Heart left ventricle (tissue), 16 donors: ENCODE measurements at regions not wholly inside any gene's neighbourhood (a gene's known extent, or its start where the extent isn't known, plus 50 kb on each side); places are given as distances from the start of the nearest gene placed in this dataset.

Experiments
- ATAC-seq, 4 donors: fragments of 200-7000 bp; cut with Tn5 transposase; one replicate each; pipeline ENCODE4 v1.9.1; 2020 to 2022; ENCODE audit warnings: moderate library complexity in 4 of 4, mild to moderate bottlenecking in 3 of 4, moderate number of reproducible peaks in 1 of 4
- DNase-seq, 5 donors: peaks; one replicate each; pipeline ENCODE4 v3.0.0-alpha.2; 2020
- H3K27ac ChIP-seq, 12 donors: fragments of 200-600 bp; sonication (generic) in 4 of 12; one replicate each; pipeline versions ENCODE4 v1.5.0 to v1.8.0; 2016 to 2022; ENCODE audit warnings: mild to moderate bottlenecking in 2 of 12
- H3K27me3 ChIP-seq, 9 donors: fragments of 200-600 bp; sonication (generic) in 2 of 9; one replicate each; pipeline versions ENCODE4 v1.5.1 to v1.8.0; 2016 to 2022; ENCODE audit warnings: mild to moderate bottlenecking in 3 of 9
- H3K36me3 ChIP-seq, 9 donors: fragments of 200-600 bp; sonication (generic) in 2 of 9; one replicate each; pipeline versions ENCODE4 v1.5.0 to v1.8.0; 2018 to 2022; ENCODE audit warnings: mild to moderate bottlenecking in 2 of 9
- H3K4me1 ChIP-seq, 12 donors: fragments of 200-600 bp; sonication (generic) in 4 of 12; one replicate each; pipeline versions ENCODE4 v1.5.0 to v1.8.0; 2016 to 2022; ENCODE audit warnings: mild to moderate bottlenecking in 3 of 12
- H3K4me3 ChIP-seq, 12 donors: fragments of 200-600 bp; sonication (generic) in 4 of 12; one replicate each; pipeline versions ENCODE4 v1.5.0 to v1.8.0; 2017 to 2022; ENCODE audit warnings: mild to moderate bottlenecking in 9 of 12, moderate library complexity in 4 of 12
- H3K9me3 ChIP-seq, 12 donors: fragments of 200-600 bp; sonication (generic) in 4 of 12; one replicate each; pipeline versions ENCODE4 v1.5.0 to v1.8.0; 2016 to 2022; ENCODE audit warnings: mild to moderate bottlenecking in 1 of 12
- POLR2A ChIP-seq, 2 donors: fragments of 450-650 bp; IDR thresholded peaks; one replicate each; pipeline ENCODE4 v1.6.1; 2017; ENCODE audit warnings: antibody characterized with exemption in 2 of 2, mild to moderate bottlenecking in 2 of 2, moderate library complexity in 2 of 2
- WGBS, 4 donors: extraction: QIAGEN DNeasy Blood & Tissue Kit in 2 of 4; methylation state at CpG; one replicate each; pipeline versions ENCODE4 v1.1.5 to v1.1.7; 2013 to 2018; 5-methylcytosine and 5-hydroxymethylcytosine counted together
- intact Hi-C, 10 donors: fragments of 100-400 bp; cut with DNase I; formaldehyde crosslinking; loops; one replicate each; pipeline versions ENCODE4 v1.11.1 to v1.14.2; 2022
- TF ChIP-seq, protein P1 (sequence below), 12 donors: fragments of 200-600 bp; sonication (generic) in 4 of 12; IDR thresholded peaks; one replicate each; pipeline versions ENCODE4 v1.5.0 to v1.8.0; 2018 to 2022; ENCODE audit warnings: antibody characterized with exemption in 12 of 12, mild to moderate bottlenecking in 5 of 12
- donor health status: ischemic (EF 13 %, LVEDD 7.1; RV severe dilation, severe dysfunction).
- donor health status: healthy with polysubstance abuse.
- donor health status: DM: no; HTN: yes; CAD: no.
- donor health status: DM: no; HTN: no; CAD: no.
- donor health status: ischemic (EF 25% LVEDD 6.9; RV normal size, moderate dysfunction).
- donor health status: ischemic (EF 25% LVEDD 5.7; RV mildly dilated, moderate dysfunction).
- donor health status: healthy.
- donor health status: DM: yes; HTN: yes; CAD: no.
- donor health status: ischemic (EF 35%, LVEDD 5.7; RV mildly dilated, moderate dysfunction).
- donor health status: nonischemic (EF 11% LVEDD 7.7; RV severe dilation, severe dysfunction).
- donor health status: DM: yes; HTN: yes; CAD: no.
- donor health status: PGD.
- donor health status: ischemic (EF 29% LVEDD 5.4; RV normal size, mild dysfunction).
- donor health status: nonischemic (EF 23%, LVEDD 6.1; RV moderate dilation, normal function).

GRCh38 chr18:32553174-32553573 is 82.5 kb upstream of the GAREM1 start:
- ATAC-seq (no peak), DNase-seq (no peak)
- TF ChIP-seq, protein P1, sequence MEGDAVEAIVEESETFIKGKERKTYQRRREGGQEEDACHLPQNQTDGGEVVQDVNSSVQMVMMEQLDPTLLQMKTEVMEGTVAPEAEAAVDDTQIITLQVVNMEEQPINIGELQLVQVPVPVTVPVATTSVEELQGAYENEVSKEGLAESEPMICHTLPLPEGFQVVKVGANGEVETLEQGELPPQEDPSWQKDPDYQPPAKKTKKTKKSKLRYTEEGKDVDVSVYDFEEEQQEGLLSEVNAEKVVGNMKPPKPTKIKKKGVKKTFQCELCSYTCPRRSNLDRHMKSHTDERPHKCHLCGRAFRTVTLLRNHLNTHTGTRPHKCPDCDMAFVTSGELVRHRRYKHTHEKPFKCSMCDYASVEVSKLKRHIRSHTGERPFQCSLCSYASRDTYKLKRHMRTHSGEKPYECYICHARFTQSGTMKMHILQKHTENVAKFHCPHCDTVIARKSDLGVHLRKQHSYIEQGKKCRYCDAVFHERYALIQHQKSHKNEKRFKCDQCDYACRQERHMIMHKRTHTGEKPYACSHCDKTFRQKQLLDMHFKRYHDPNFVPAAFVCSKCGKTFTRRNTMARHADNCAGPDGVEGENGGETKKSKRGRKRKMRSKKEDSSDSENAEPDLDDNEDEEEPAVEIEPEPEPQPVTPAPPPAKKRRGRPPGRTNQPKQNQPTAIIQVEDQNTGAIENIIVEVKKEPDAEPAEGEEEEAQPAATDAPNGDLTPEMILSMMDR (IDR thresholded peaks at IDR 0.05), result no peak
- TF ChIP-seq POLR2A (IDR thresholded peaks at IDR 0.05), result no peak
- intact Hi-C loops, result loop anchor here in 9 of 10 donors (2.0 to 5.0 kb wide), 5 partner anchors 81 to 396 kb away; partner anchors contain the start of gene GAREM1 (in 1 of the 9)
- no peaks in the 10 kb centered on the region for H3K36me3 ChIP-seq
- peaks cover 0 to 5% (median 0%) of the 10 kb centered on the region in 9 donors for H3K27me3 ChIP-seq
- H3K27ac ChIP-seq, result no peak overlapping the region
- WGBS, 4 donors, result 49 to 61% (median 53%) methylated on average over 5 of the region's 5 CpGs
- H3K9me3 ChIP-seq, result no peaks in the 10 kb centered on the region
- H3K4me3 ChIP-seq, result no peak overlapping the region
- H3K4me1 ChIP-seq, result no peaks in the 10 kb centered on the region

- DNase-seq, result peak in 4 of 5 donors; percentile 36 to 45 (median 40)
- Histone ChIP-seq H3K4me3 (no peak overlapping the region), H3K4me1 (no peaks in the 10 kb centered on the region), H3K36me3 (no peaks in the 10 kb centered on the region), H3K9me3 (no peaks in the 10 kb centered on the region), H3K27me3 (peaks cover 0 to 5% (median 0%) of the 10 kb centered on the region in 9 donors), H3K27ac (no peak overlapping the region)
- TF ChIP-seq, protein P1 (IDR thresholded peaks at IDR 0.05), result peak; percentile 63 to 80 (median 73)
- no peak for TF ChIP-seq POLR2A (IDR thresholded peaks at IDR 0.05)
- ATAC-seq, result peak in 2 of 4 donors; percentile 70
- 15 to 25% (median 21%) methylated on average over 4 of the region's 4 CpGs for WGBS, 4 donors
- intact Hi-C loops, result loop anchor here (1.0 to 5.0 kb wide), 6 partner anchors 80 to 396 kb away; partner anchors contain the start of gene GAREM1 (in 1 of the 10)
Observed at GRCh38 chr18:32552421-32553030, 81.8 kb upstream of the GAREM1 start.

GRCh38 chr18:32550963-32551362 is 80.3 kb upstream of the GAREM1 start:
- H3K4me3 ChIP-seq, result no peak overlapping the region
- TF ChIP-seq POLR2A (IDR thresholded peaks at IDR 0.05), result no peak
- TF ChIP-seq, protein P1 (IDR thresholded peaks at IDR 0.05), result no peak
- WGBS, 4 donors, result 42 to 46% (median 45%) methylated on average over 4 of the region's 4 CpGs
- no peak for DNase-seq
- no peaks in the 10 kb centered on the region for H3K9me3 ChIP-seq
- ATAC-seq, result no peak
- no peaks in the 10 kb centered on the region for H3K4me1 ChIP-seq
- no peaks in the 10 kb centered on the region for H3K36me3 ChIP-seq
- H3K27ac ChIP-seq, result no peak overlapping the region
- intact Hi-C loops, result loop anchor here in 8 of 10 donors (2.0 to 5.0 kb wide), 4 partner anchors 79 to 389 kb away; partner anchors contain the start of gene GAREM1 (in 1 of the 8)
- H3K27me3 ChIP-seq, result no peaks in the 10 kb centered on the region

GRCh38 chr18:32549248-32550110 is 78.8 kb upstream of the GAREM1 start:
- DNase-seq (peak in 3 of 5 donors; percentile 23 to 44 (median 30)), ATAC-seq (peak in 3 of 4 donors; percentile 79 to 86 (median 79))
- Histone ChIP-seq H3K9me3 (no peaks in the 10 kb centered on the region), H3K36me3 (no peaks in the 10 kb centered on the region), H3K4me3 (no peak overlapping the region), H3K4me1 (no peaks in the 10 kb centered on the region), H3K27me3 (no peaks in the 10 kb centered on the region), H3K27ac (no peak overlapping the region)
- WGBS, 4 donors, result 38 to 47% (median 42%) methylated on average over 5 of the region's 5 CpGs
- intact Hi-C loops, result loop anchor here (1.0 to 5.0 kb wide), 6 partner anchors 77 to 391 kb away; partner anchors contain the start of gene GAREM1 (in 2 of the 10)
- TF ChIP-seq, protein P1 (IDR thresholded peaks at IDR 0.05), result peak; percentile 47 to 78 (median 66)
- no peak for TF ChIP-seq POLR2A (IDR thresholded peaks at IDR 0.05)
